Activated CD4-positive, alpha-beta T cell treated with anti-CD3 and anti-CD28 coated beads, Interleukin-2, amount 10 ng/mL, durations not matched to agents 7 days and 5 days (primary cell): ENCODE measurements at regions not wholly inside any gene's neighbourhood (a gene's known extent, or its start where the extent isn't known, plus 50 kb on each side); places are given as distances from the start of the nearest gene placed in this dataset.
"Not testable (repeated sequence)": the region's sequence is repeated elsewhere in the genome, so short reads cannot be mapped to it uniquely, and the experiment has no call there.

Source experiments
- CTCF ChIA-PET: fragments of 350-600 bp; sonication (Branson Sonifier 250); formaldehyde crosslinking; loops from one replicate; lab custom pipeline; 2021; ENCODE audit warnings: antibody characterized with exemption; lab: Charles Lee
- POLR2A ChIA-PET: fragments of 350-600 bp; sonication (Branson Sonifier 250); formaldehyde crosslinking; loops from one replicate; lab custom pipeline; 2021; ENCODE audit warnings: antibody characterized with exemption; lab: Charles Lee
- DNase-seq: peaks from one replicate; pipeline ENCODE4 v3.0.0-alpha.2; 2020
- H3K27ac Mint-ChIP-seq: one replicate; pipeline ENCODE4 v1.8.0; 2021; ENCODE audit warnings: mild to moderate bottlenecking, moderate library complexity, mixed read lengths
- H3K27me3 Mint-ChIP-seq: one replicate; pipeline ENCODE4 v1.8.0; 2021; ENCODE audit warnings: mixed read lengths
- H3K36me3 Mint-ChIP-seq: one replicate; pipeline ENCODE4 v1.8.0; 2021; ENCODE audit warnings: low read depth, mixed read lengths
- H3K4me1 Mint-ChIP-seq: one replicate; pipeline ENCODE4 v1.8.0; 2021; ENCODE audit warnings: mixed read lengths
- H3K4me3 Mint-ChIP-seq: one replicate; pipeline ENCODE4 v1.8.0; 2021; ENCODE audit warnings: mild to moderate bottlenecking, moderate library complexity, mixed read lengths
- H3K9me3 Mint-ChIP-seq: one replicate; pipeline ENCODE4 v1.8.0; 2021; ENCODE audit warnings: mixed read lengths

DNA sequence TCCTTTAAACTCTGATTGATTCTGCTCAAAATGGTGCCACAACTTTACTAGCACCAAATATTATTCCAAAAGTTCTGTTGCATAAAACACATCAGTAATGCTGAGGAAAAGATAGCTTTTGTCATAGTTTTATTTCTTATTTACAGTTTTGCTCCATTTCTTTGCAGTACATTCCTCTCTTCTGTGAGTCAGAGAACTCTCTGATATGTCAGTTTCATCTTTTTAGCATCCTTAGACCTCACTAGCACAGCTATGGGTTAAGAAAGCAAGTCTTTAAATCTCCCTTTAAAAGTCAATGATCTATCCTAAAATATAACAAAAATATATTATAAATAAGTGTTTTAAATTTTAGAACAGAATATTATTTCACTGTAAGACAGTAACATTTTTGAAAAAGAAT lies 356.6 kb upstream of the SNX7 start:
- ChIA-PET POLR2A (no interaction called here), CTCF (no interaction called here)
- Mint-ChIP-seq H3K27ac (no peak overlapping the region), H3K9me3 (no peaks in the 10 kb centered on the region), H3K27me3 (no peaks in the 10 kb centered on the region), H3K4me3 (no peak overlapping the region), H3K36me3 (no peaks in the 10 kb centered on the region), H3K4me1 (no peaks in the 10 kb centered on the region)
- no peak for DNase-seq

DNA sequence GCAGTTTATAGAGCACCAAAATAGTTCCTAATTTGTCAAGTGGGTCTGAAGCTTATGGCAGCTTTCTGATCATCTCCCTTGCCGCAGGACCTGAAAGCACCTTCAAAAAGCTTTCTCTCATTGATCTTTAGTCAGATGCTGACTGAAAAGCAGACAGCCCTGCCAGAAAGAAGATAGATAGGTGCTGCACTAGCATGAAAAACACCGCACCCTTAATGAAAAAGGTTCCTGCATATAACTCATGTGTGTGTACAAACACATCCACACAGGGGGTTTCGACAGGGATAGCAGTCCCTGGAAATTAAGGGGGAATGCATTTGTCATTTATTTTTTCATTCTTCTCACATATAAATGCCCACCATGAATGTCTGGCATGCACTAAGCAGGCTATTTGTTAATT lies 361.7 kb upstream of the SNX7 start:
- no peak overlapping the region for H3K27ac Mint-ChIP-seq
- H3K4me3 Mint-ChIP-seq = no peak overlapping the region
- H3K36me3 Mint-ChIP-seq = no peaks in the 10 kb centered on the region
- H3K27me3 Mint-ChIP-seq = no peaks in the 10 kb centered on the region
- no peaks in the 10 kb centered on the region for H3K9me3 Mint-ChIP-seq
- H3K4me1 Mint-ChIP-seq = no peaks in the 10 kb centered on the region
- CTCF ChIA-PET = no interaction called here
- no peak for DNase-seq
- POLR2A ChIA-PET = no interaction called here

DNA sequence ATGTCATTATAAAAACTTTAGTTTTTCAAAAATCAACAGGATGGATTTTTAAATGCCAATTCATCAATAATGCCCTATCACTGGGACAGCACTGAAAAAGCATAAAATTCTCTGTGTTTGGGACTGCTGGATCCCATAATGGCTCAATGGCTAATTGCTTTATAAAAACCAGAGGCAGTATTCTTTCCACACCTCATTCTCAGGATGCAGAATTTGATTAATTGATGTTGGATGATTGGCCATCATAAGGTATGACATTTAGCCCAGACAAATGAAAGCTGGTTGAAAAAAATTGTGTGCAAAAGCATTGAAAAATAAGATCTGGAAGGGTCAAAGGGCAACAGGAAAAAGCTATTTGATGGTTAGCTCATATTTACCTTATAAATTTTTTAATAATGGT lies 362.2 kb upstream of the SNX7 start:
- Mint-ChIP-seq H3K9me3 (no peaks in the 10 kb centered on the region), H3K27ac (no peak overlapping the region), H3K4me3 (no peak overlapping the region), H3K36me3 (no peaks in the 10 kb centered on the region), H3K4me1 (no peaks in the 10 kb centered on the region), H3K27me3 (no peaks in the 10 kb centered on the region)
- ChIA-PET CTCF (no interaction called here), POLR2A (no interaction called here)
- DNase-seq = no peak

DNA sequence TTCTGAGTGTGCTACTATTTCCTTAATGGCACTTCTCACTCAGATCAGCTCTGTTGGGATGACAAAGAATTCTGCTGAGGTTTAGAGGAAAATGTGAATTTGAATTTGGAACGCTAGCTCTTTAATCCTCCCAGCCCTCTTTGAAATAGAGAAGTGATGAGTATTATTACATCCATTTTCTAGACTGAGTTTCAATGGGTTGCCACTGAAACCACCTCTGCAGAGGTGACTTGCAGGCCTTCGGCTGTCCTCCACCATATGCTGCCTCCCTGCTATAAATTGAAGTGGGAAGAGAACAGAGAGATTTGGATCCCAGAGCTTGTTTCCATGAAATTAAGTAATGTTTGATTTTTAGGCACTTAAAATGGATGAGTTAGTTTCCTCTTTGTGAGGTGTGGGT lies 363.2 kb upstream of the SNX7 start:
- no peak overlapping the region for H3K27ac Mint-ChIP-seq
- H3K27me3 Mint-ChIP-seq = peaks cover 2% of the 10 kb centered on the region
- H3K9me3 Mint-ChIP-seq = no peaks in the 10 kb centered on the region
- H3K4me3 Mint-ChIP-seq = no peak overlapping the region
- no peaks in the 10 kb centered on the region for H3K4me1 Mint-ChIP-seq
- POLR2A ChIA-PET = no interaction called here
- no peaks in the 10 kb centered on the region for H3K36me3 Mint-ChIP-seq
- DNase-seq = no peak
- CTCF ChIA-PET = interaction anchor here (0.9 kb wide), 1 partner anchor 19 kb away, joined by 3 read pairs; no protein-coding TSS in a partner anchor

DNA sequence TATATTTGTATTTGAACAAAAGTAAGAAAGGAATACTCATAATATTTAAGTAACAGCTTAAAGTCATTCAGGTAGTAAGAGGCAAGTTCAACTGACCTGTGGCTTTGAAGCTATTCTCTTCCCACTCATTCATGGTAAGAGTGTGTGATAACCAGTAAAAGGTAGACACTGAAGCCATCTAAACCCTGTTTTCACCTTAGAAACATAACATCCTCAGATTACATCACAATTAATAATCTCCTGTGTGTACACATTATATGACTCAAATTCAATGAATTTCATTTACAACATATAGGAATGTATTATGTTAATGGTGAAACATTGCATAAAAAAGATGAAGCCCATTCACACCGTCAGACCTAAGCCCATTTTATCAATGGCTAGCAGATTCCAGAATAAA lies 364.8 kb upstream of the SNX7 start:
- ChIA-PET CTCF (no interaction called here), POLR2A (no interaction called here)
- Mint-ChIP-seq H3K9me3 (no peaks in the 10 kb centered on the region), H3K27me3 (peaks cover 2% of the 10 kb centered on the region), H3K4me1 (no peaks in the 10 kb centered on the region), H3K36me3 (no peaks in the 10 kb centered on the region), H3K4me3 (no peak overlapping the region), H3K27ac (no peak overlapping the region)
- DNase-seq = no peak

DNA sequence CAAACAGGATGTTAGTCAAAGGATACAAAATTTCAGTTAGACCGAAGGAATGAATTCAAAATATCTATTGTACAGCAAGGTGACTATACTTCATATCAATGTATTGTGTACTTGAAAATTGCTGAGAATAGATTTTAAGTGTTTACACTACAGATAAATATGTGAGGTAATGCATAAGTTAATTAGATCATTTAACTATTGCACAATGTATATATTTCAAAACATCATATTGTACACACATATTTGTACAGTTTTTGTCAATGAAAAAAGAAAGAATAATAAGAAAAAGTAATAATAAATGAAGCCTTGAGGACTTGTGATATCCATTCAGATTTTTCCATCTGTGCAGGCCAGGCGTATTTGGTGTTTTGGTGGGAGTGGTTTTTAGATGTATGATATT lies 367.4 kb upstream of the SNX7 start:
- no peak overlapping the region for H3K27ac Mint-ChIP-seq
- H3K9me3 Mint-ChIP-seq = no peaks in the 10 kb centered on the region
- ChIA-PET CTCF (no interaction called here), POLR2A (no interaction called here)
- H3K27me3 Mint-ChIP-seq = peaks cover 2% of the 10 kb centered on the region
- H3K4me3 Mint-ChIP-seq = no peak overlapping the region
- no peaks in the 10 kb centered on the region for H3K36me3 Mint-ChIP-seq
- no peaks in the 10 kb centered on the region for H3K4me1 Mint-ChIP-seq
- DNase-seq = no peak

DNA sequence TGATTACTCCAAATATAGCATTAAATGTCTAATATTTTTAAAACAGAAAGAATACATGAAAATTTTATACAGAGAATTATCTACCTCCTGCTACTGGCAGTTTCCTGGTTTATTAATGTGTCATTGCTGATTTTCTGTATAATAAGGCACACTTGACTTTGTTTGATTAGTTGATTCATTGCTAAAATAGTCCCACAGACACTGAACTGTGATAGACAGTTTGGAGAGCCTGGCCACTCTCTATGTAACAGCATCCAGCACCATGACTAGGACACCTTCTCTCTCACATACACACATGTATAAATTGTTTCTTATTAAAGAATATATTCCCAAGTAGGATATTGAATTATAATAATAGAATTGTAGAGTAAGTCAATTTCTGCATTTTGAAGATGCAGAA lies 368.5 kb upstream of the SNX7 start:
- Mint-ChIP-seq H3K27ac (no peak overlapping the region), H3K9me3 (no peaks in the 10 kb centered on the region), H3K27me3 (peaks cover 2% of the 10 kb centered on the region), H3K36me3 (no peaks in the 10 kb centered on the region), H3K4me1 (no peaks in the 10 kb centered on the region), H3K4me3 (no peak overlapping the region)
- POLR2A ChIA-PET = no interaction called here
- DNase-seq = no peak
- CTCF ChIA-PET = interaction anchor here (0.7 kb wide), 1 partner anchor 1189 kb away, joined by 3 read pairs; no protein-coding TSS in a partner anchor

DNA sequence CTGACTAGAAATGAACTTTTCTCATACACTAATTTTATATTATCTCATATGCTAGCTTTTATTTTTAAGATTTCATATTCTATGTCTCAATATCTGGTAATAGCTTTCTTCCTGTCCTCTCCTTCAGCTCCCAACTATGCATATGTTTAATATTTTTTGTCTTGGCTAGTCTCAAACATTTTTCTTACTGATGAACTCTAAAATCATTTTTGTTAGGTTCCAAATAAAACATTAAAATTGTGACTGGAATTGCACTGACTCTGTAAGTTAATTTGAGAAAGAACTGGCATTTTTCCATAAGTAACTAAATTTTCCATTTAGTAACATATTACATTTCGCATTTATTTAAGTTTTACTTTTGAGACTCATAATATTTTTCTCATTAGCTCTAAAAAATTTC lies 368.5 kb upstream of the DPYD start:
- POLR2A ChIA-PET = no interaction called here
- Mint-ChIP-seq H3K27ac (no peak overlapping the region), H3K36me3 (no peaks in the 10 kb centered on the region)

DNA sequence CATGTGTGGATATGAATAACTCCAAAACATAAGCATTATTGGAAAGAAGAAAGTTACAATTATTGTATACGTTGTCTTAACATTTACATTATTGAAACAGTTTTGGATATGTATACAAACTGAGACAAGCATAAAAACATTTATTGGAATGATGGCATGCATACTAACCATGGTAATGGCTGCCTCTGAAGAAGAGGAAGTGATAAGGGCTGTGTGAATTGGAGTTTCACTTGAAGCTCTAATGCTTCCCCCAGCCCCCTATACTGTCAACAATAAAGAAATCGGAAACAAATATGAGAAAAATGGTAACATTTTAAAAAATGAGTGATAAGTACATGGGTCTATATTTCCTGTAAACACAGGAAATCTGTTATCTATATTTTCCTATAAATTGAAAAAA lies 367.7 kb upstream of the DPYD start:
- no peaks in the 10 kb centered on the region for H3K36me3 Mint-ChIP-seq
- CTCF ChIA-PET = no interaction called here
- no peak overlapping the region for H3K27ac Mint-ChIP-seq
- no peaks in the 10 kb centered on the region for H3K9me3 Mint-ChIP-seq
- H3K4me1 Mint-ChIP-seq = no peaks in the 10 kb centered on the region
- DNase-seq = no peak
- no peak overlapping the region for H3K4me3 Mint-ChIP-seq
- peaks cover under 1% of the 10 kb centered on the region for H3K27me3 Mint-ChIP-seq
- POLR2A ChIA-PET = no interaction called here

More for the DNA sequence above, 368.5 kb upstream of the DPYD start:
- H3K4me3 Mint-ChIP-seq = no peak overlapping the region
- no peaks in the 10 kb centered on the region for H3K9me3 Mint-ChIP-seq
- DNase-seq = no peak
- CTCF ChIA-PET = no interaction called here
- no peaks in the 10 kb centered on the region for H3K4me1 Mint-ChIP-seq
- peaks cover 2% of the 10 kb centered on the region for H3K27me3 Mint-ChIP-seq

DNA sequence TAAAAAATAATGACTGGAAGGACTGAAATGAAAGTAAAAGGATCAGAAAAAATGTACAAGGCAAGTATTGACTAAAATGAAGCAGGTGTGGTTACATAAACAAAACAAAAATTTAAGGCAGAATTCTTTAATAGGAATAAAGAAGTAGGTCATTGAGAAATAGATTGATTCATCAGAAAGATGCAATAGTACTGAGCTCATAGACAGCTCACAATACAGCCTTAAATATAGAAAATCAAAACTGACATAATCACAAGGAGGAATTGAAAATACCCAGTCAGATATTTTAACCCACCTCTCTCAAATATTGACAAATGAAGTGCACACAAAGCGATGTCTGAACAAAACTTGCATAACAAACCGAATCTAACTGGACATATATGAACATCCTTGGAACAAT lies 366.8 kb upstream of the DPYD start:
- no peak for DNase-seq
- POLR2A ChIA-PET = no interaction called here
- Mint-ChIP-seq H3K9me3 (no peaks in the 10 kb centered on the region), H3K4me1 (no peaks in the 10 kb centered on the region), H3K4me3 (no peak overlapping the region), H3K27ac (no peak overlapping the region), H3K27me3 (no peaks in the 10 kb centered on the region), H3K36me3 (no peaks in the 10 kb centered on the region)
- CTCF ChIA-PET = no interaction called here

DNA sequence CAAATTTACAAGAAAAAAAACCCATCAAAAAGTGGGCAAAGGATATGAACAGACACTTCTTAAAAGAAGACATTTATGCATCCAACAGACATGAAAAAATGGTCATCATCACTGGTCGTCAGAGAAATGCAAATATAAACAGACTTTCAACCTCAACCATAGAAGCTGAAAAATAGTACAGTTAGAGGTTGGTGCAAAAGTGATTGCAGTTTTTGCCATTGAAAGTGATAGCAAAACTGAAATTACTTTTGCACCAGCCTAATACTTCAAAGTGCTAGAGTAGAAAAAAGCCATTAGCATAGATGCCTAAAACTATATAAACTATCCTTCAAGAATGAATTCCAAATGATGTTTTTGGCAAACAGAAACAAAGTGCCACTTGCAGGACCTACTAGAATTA lies 365.8 kb upstream of the DPYD start:
- no peak overlapping the region for H3K4me3 Mint-ChIP-seq
- no peaks in the 10 kb centered on the region for H3K4me1 Mint-ChIP-seq
- H3K9me3 Mint-ChIP-seq = no peaks in the 10 kb centered on the region
- no peaks in the 10 kb centered on the region for H3K27me3 Mint-ChIP-seq
- no peak for DNase-seq
- no peak overlapping the region for H3K27ac Mint-ChIP-seq
- no peaks in the 10 kb centered on the region for H3K36me3 Mint-ChIP-seq
- POLR2A ChIA-PET = no interaction called here
- CTCF ChIA-PET = no interaction called here

DNA sequence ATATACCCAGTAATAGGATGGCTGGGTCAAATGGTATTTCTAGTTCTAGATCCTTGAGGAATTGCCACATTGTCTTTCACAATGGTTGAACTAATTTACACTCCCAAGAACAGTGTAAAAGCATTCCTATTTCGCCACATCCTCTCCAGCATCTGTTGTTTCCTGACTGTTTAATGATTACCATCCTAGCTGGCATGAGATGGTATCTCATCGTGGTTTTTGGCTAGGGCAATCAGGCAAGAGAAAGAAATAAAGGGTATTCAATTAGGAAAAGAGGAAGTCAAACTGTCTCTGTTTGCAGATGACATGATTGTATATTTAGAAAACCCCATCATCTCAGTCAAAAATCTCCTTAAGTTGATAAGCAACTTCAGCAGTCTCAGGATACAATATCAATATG lies 364.5 kb upstream of the DPYD start:
- CTCF ChIA-PET, H3K4me1 Mint-ChIP-seq, H3K4me3 Mint-ChIP-seq, H3K27me3 Mint-ChIP-seq, DNase-seq, H3K9me3 Mint-ChIP-seq, H3K36me3 Mint-ChIP-seq, H3K27ac Mint-ChIP-seq, POLR2A ChIA-PET: not testable (repeated sequence)

GRCh38 chr1:98280049-98280448 lies 359.2 kb upstream of the DPYD start:
- ChIA-PET POLR2A (no interaction called here), CTCF (interaction anchor here (0.9 kb wide), 1 partner anchor 18 kb away, joined by 3 read pairs; no protein-coding TSS in a partner anchor)
- Mint-ChIP-seq H3K27ac (no peak overlapping the region), H3K4me3 (no peak overlapping the region), H3K4me1 (no peaks in the 10 kb centered on the region), H3K9me3 (no peaks in the 10 kb centered on the region), H3K27me3 (no peaks in the 10 kb centered on the region), H3K36me3 (no peaks in the 10 kb centered on the region)
- no peak for DNase-seq

DNA sequence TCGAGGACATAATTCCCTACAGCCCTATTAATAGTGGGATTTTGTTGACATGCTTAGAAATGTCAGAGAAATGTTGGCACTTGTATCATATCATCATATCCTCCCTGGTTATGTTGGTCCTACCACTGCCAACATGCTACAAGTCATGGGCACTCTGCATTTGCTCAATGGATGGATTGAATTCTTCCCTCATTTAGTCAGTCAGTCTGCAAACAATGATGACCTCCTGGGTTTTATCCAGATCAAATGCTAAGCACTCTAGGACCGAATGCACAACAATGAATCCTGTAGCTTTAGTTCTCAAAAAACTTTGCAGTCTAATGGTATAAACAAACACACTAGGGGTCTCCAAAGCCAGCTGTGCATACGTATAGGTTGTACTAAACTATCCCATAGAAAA lies 357.2 kb upstream of the DPYD start:
- no peaks in the 10 kb centered on the region for H3K27me3 Mint-ChIP-seq
- ChIA-PET POLR2A (no interaction called here), CTCF (no interaction called here)
- no peaks in the 10 kb centered on the region for H3K36me3 Mint-ChIP-seq
- no peaks in the 10 kb centered on the region for H3K4me1 Mint-ChIP-seq
- no peak overlapping the region for H3K27ac Mint-ChIP-seq
- no peak for DNase-seq
- H3K4me3 Mint-ChIP-seq = no peak overlapping the region
- no peaks in the 10 kb centered on the region for H3K9me3 Mint-ChIP-seq
